ENCODE measurements at regions not wholly inside any gene's neighbourhood (a gene's known extent, or its start where the extent isn't known, plus 50 kb on each side); places are given as distances from the start of the nearest gene placed in this dataset.

DNA sequence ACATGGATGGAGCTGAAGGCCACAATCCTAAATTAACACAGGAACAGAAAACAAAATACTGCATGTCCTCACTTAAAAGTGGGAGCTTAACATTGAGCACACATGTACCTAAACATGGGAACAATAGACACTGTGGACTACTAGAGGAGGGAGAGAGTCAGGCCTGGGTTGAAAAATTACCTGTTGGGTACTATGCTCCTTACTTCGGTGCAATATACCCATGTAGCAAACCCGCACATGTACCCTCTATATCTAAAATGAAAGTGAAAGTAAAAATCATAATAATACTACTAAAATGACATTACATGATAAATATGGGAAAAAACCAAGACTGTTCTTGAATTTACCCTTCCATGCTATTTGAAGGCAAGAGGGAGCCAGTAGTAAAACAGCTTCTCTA, 1273.8 kb upstream of the ADGRB3 start:
- H3K27ac ChIP-seq (ENCODE audit: extremely low read depth, low read depth, low read length), result peak overlapping the region; percentile 65; the same call in 2 of the 3 replicates
- POLR2A ChIA-PET, result no interaction called here
- BruUV-seq (replicated peaks), result no TSS peak
- H3K79me2 ChIP-seq (ENCODE audit: control insufficient read depth, insufficient read depth, low read length), result no peaks in the 10 kb centered on the region
- peak overlapping the region; percentile 13; the same call in 1 of the 2 replicates for H3K4me3 ChIP-seq
- peak; percentile 40 for FAIRE-seq
- in situ Hi-C loops (cut with MboI), result no loop called here
- H3K9me3 ChIP-seq (replicated peaks; ENCODE audit: control insufficient read depth, insufficient read depth, low read depth, low read length), result no peaks in the 10 kb centered on the region
- H3K9me1 ChIP-seq (ENCODE audit: control insufficient read depth, insufficient read depth, low read length), result no peaks in the 10 kb centered on the region
- H3K27me3 ChIP-seq (ENCODE audit: control insufficient read depth in 2 of 2, insufficient read depth in 2 of 2, low read length in 2 of 2), result no peaks in the 10 kb centered on the region
- no peaks in the 10 kb centered on the region; a peak in 2 of 5 replicates for H3K4me1 ChIP-seq (replicated peaks in 1 of 2; ENCODE audit: control insufficient read depth in 2 of 2, insufficient read depth in 2 of 2, low read length in 2 of 2)
- DNase-seq (ENCODE audit: extremely low read depth in 1 of 4, low spot score in 3 of 4), result no peak
- WGBS (ENCODE audit: insufficient coverage, low coverage, missing lambda C conversion rate), result 4% methylated on average over 2 of the region's 2 CpGs
- no peaks in the 10 kb centered on the region for H3K36me3 ChIP-seq (ENCODE audit: control insufficient read depth, insufficient read depth, low read length)
- peak overlapping the region; percentile 93 for H2AFZ ChIP-seq (ENCODE audit: low read depth, low read length)
- ATAC-seq, result peak; percentile 65
- peak overlapping the region in 1 of 2 experiments; percentile 44; a peak in 2 of 4 replicates for H3K9ac ChIP-seq (ENCODE audit: insufficient read depth in 1 of 2, low read depth in 2 of 2, low read length in 2 of 2)
- intact Hi-C loops (cut with micrococcal nuclease), result loop anchor here (10.0 kb wide), 1 partner anchor 286 kb away; no protein-coding TSS in a partner anchor
- CTCF ChIA-PET (ENCODE audit: low intra/inter-chr PET ratio), result no interaction called here
- H3K4me2 ChIP-seq (ENCODE audit: insufficient read depth, low read length), result peak overlapping the region; percentile 61
- H4K20me1 ChIP-seq (replicated peaks; ENCODE audit: control insufficient read depth, insufficient read depth, low read length), result no peaks in the 10 kb centered on the region
- TF ChIP-seq TAF7 (tag; IDR thresholded peaks at IDR 0.05) (0 out of 2 replicates have a peak, but pooled peaks have one; percentile 11), PTRF (tag; IDR thresholded peaks at IDR 0.05) (no peak), ADNP (tag; IDR thresholded peaks at IDR 0.05) (no peak), PHF20 (IDR thresholded peaks at IDR 0.05; ENCODE audit: partially characterized antibody) (no peak), FOXM1 (IDR thresholded peaks at IDR 0.05; ENCODE audit: low read depth) (peak; percentile 51; the same call in 1 of the 2 replicates), FOXM1 (CRISPR knock-in tag; IDR thresholded peaks at IDR 0.05; ENCODE audit: low read depth) (no peak), THRAP3 (IDR thresholded peaks at IDR 0.05; ENCODE audit: borderline replicate concordance) (no peak), MYBL2 (IDR thresholded peaks at IDR 0.05; ENCODE audit: low read depth) (no peak), MYBL2 (CRISPR knock-in tag; IDR thresholded peaks at IDR 0.05; ENCODE audit: borderline replicate concordance) (no peak), STAT5B (CRISPR knock-in tag; IDR thresholded peaks at IDR 0.05) (no peak), MXD1 (CRISPR knock-in tag; IDR thresholded peaks at IDR 0.05; ENCODE audit: borderline replicate concordance, poor library complexity, severe bottlenecking) (no peak), POLR2AphosphoS5 (IDR thresholded peaks at IDR 0.05; ENCODE audit: control insufficient read depth, insufficient read depth, low read depth, low read length) (no peak), NONO (IDR thresholded peaks at IDR 0.05; ENCODE audit: low read depth in 2 of 2, low read length in 1 of 2) (no peak), SMAD2 (IDR thresholded peaks at IDR 0.05; ENCODE audit: low read depth, low read length) (no peak), SIX5 (IDR thresholded peaks at IDR 0.05; ENCODE audit: borderline replicate concordance in 1 of 2, insufficient read depth in 1 of 2, low read depth in 1 of 2, low read length in 2 of 2) (no peak), ATF4 (CRISPR knock-in tag; IDR thresholded peaks at IDR 0.05) (no peak), MTA1 (IDR thresholded peaks at IDR 0.05; ENCODE audit: borderline replicate concordance) (no peak), THRB (CRISPR knock-in tag; conservative IDR thresholded peaks at IDR 0.05) (no peak)
- TF ChIP-seq, protein P1, sequence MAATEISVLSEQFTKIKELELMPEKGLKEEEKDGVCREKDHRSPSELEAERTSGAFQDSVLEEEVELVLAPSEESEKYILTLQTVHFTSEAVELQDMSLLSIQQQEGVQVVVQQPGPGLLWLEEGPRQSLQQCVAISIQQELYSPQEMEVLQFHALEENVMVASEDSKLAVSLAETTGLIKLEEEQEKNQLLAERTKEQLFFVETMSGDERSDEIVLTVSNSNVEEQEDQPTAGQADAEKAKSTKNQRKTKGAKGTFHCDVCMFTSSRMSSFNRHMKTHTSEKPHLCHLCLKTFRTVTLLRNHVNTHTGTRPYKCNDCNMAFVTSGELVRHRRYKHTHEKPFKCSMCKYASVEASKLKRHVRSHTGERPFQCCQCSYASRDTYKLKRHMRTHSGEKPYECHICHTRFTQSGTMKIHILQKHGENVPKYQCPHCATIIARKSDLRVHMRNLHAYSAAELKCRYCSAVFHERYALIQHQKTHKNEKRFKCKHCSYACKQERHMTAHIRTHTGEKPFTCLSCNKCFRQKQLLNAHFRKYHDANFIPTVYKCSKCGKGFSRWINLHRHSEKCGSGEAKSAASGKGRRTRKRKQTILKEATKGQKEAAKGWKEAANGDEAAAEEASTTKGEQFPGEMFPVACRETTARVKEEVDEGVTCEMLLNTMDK (IDR thresholded peaks at IDR 0.05; ENCODE audit: borderline replicate concordance, insufficient read depth, low read depth, low read length, poor library complexity, severe bottlenecking), result no peak

Data from K562 (cell line).